GM21825 (cell line): ENCODE measurements at regions not wholly inside any gene's neighbourhood (a gene's known extent, or its start where the extent isn't known, plus 50 kb on each side); places are given as distances from the start of the nearest gene placed in this dataset.

Source experiments
- ATAC-seq: cut with Tn5 transposase; IDR thresholded peaks from one replicate; pipeline ENCODE4 v1.9.1; 2021; ENCODE audit warnings: mild to moderate bottlenecking, moderate library complexity; ENCODE audit not compliant: unreplicated experiment

- no peak for ATAC-seq
Observed at GRCh38 chr13:73902847-73903246, 231.4 kb downstream of the KLF12 start.

- ATAC-seq: no peak
Observed at GRCh38 chr13:73902296-73902695, 231.9 kb downstream of the KLF12 start.

- ATAC-seq: no peak
Observed at GRCh38 chr13:73901324-73902068, 232.7 kb downstream of the KLF12 start.

GRCh38 chr13:73900591-73900990 lies 233.6 kb downstream of the KLF12 start:
- ATAC-seq: no peak

- no peak for ATAC-seq
Observed at GRCh38 chr13:73898899-73899298, 235.3 kb downstream of the KLF12 start.

GRCh38 chr13:73898276-73898675 lies 235.9 kb downstream of the KLF12 start:
- no peak for ATAC-seq

GRCh38 chr13:73894995-73895571 lies 239.1 kb downstream of the KLF12 start:
- no peak for ATAC-seq

GRCh38 chr13:73893833-73894232 lies 240.4 kb downstream of the KLF12 start:
- no peak for ATAC-seq

- ATAC-seq: no peak
Observed at GRCh38 chr13:73891805-73892204, 242.4 kb downstream of the KLF12 start.

GRCh38 chr13:73883162-73883561 lies 251.0 kb downstream of the KLF12 start:
- no peak for ATAC-seq

- ATAC-seq: no peak
Observed at GRCh38 chr13:73880365-73880764, 253.8 kb downstream of the KLF12 start.

GRCh38 chr13:73879346-73880015 lies 254.7 kb downstream of the KLF12 start:
- ATAC-seq: no peak

GRCh38 chr13:73877399-73877798 lies 256.8 kb downstream of the KLF12 start:
- no peak for ATAC-seq

- ATAC-seq: no peak
Observed at GRCh38 chr13:73876323-73876722, 257.9 kb downstream of the KLF12 start.

GRCh38 chr13:73873940-73874830 lies 260.0 kb downstream of the KLF12 start:
- peak; percentile 69 for ATAC-seq

- no peak for ATAC-seq
Observed at GRCh38 chr13:73872397-73872796, 261.8 kb downstream of the KLF12 start.

GRCh38 chr13:73870970-73871935 lies 263.0 kb downstream of the KLF12 start:
- no peak for ATAC-seq

- ATAC-seq: no peak
Observed at GRCh38 chr13:73870036-73870741, 264.0 kb downstream of the KLF12 start.

GRCh38 chr13:73865027-73865426 lies 269.2 kb downstream of the KLF12 start:
- no peak for ATAC-seq
